ENCODE measurements at regions not wholly inside any gene's neighbourhood (a gene's known extent, or its start where the extent isn't known, plus 50 kb on each side); places are given as distances from the start of the nearest gene placed in this dataset.
"Not testable (repeated sequence)": the region's sequence is repeated elsewhere in the genome, so short reads cannot be mapped to it uniquely, and the experiment has no call there.

GRCh38 chr13:18835754-18836153 is 345.9 kb downstream of the TUBA3C start:
- not testable (repeated sequence) for DNase-seq (ENCODE audit: low read depth in 2 of 2)

- not testable (repeated sequence) for DNase-seq (ENCODE audit: low read depth in 2 of 2)
These were observed 356.9 kb downstream of the TUBA3C start for GRCh38 chr13:18824678-18825077.

- DNase-seq (ENCODE audit: low read depth in 2 of 2): not testable (repeated sequence)
These were observed 358.7 kb downstream of the TUBA3C start for GRCh38 chr13:18822655-18823639.

- DNase-seq (ENCODE audit: low read depth in 2 of 2): not testable (repeated sequence)
These were observed 407.6 kb downstream of the TUBA3C start for GRCh38 chr13:18773988-18774387.

GRCh38 chr13:18741696-18742095 is 439.9 kb downstream of the TUBA3C start:
- not testable (repeated sequence) for DNase-seq (ENCODE audit: low read depth in 2 of 2)

- DNase-seq (ENCODE audit: low read depth in 2 of 2): no peak
These were observed 442.3 kb downstream of the TUBA3C start for GRCh38 chr13:18739310-18739709.

GRCh38 chr13:18738086-18738485 is 443.5 kb downstream of the TUBA3C start:
- not testable (repeated sequence) for DNase-seq (ENCODE audit: low read depth in 2 of 2)

- DNase-seq (ENCODE audit: low read depth in 2 of 2): not testable (repeated sequence)
These were observed 454.5 kb downstream of the TUBA3C start for GRCh38 chr13:18727138-18727537.

GRCh38 chr13:18726524-18726923 is 455.1 kb downstream of the TUBA3C start:
- DNase-seq (ENCODE audit: low read depth in 2 of 2): not testable (repeated sequence)

GRCh38 chr13:18725242-18725822 is 456.3 kb downstream of the TUBA3C start:
- DNase-seq (ENCODE audit: low read depth in 2 of 2): not testable (repeated sequence)

GRCh38 chr13:18714889-18715288 is 466.7 kb downstream of the TUBA3C start:
- DNase-seq (ENCODE audit: low read depth in 2 of 2): no peak

- not testable (repeated sequence) for DNase-seq (ENCODE audit: low read depth in 2 of 2)
These were observed 471.0 kb downstream of the TUBA3C start for GRCh38 chr13:18710673-18711072.

GRCh38 chr13:18706538-18706937 is 475.1 kb downstream of the TUBA3C start:
- DNase-seq (ENCODE audit: low read depth in 2 of 2): not testable (repeated sequence)

GRCh38 chr13:18702464-18703247 is 479.0 kb downstream of the TUBA3C start:
- DNase-seq (ENCODE audit: low read depth in 2 of 2): not testable (repeated sequence)

GRCh38 chr13:18698332-18698731 is 483.3 kb downstream of the TUBA3C start:
- not testable (repeated sequence) for DNase-seq (ENCODE audit: low read depth in 2 of 2)

- not testable (repeated sequence) for DNase-seq (ENCODE audit: low read depth in 2 of 2)
These were observed 483.8 kb downstream of the TUBA3C start for GRCh38 chr13:18697851-18698250.

- not testable (repeated sequence) for DNase-seq (ENCODE audit: low read depth in 2 of 2)
These were observed 484.4 kb downstream of the TUBA3C start for GRCh38 chr13:18697221-18697620.

- DNase-seq (ENCODE audit: low read depth in 2 of 2): not testable (repeated sequence)
These were observed 504.2 kb downstream of the TUBA3C start for GRCh38 chr13:18677403-18677802.

- not testable (repeated sequence) for DNase-seq (ENCODE audit: low read depth in 2 of 2)
These were observed 506.4 kb downstream of the TUBA3C start for GRCh38 chr13:18675268-18675667.

GRCh38 chr13:18673794-18674193 is 507.8 kb downstream of the TUBA3C start:
- DNase-seq (ENCODE audit: low read depth in 2 of 2): not testable (repeated sequence)

GRCh38 chr13:18666585-18666984 is 515.0 kb downstream of the TUBA3C start:
- not testable (repeated sequence) for DNase-seq (ENCODE audit: low read depth in 2 of 2)

- DNase-seq (ENCODE audit: low read depth in 2 of 2): not testable (repeated sequence)
These were observed 515.9 kb downstream of the TUBA3C start for GRCh38 chr13:18665716-18666115.
